ENCODE measurements at regions not wholly inside any gene's neighbourhood (a gene's known extent, or its start where the extent isn't known, plus 50 kb on each side); places are given as distances from the start of the nearest gene placed in this dataset.

DNA sequence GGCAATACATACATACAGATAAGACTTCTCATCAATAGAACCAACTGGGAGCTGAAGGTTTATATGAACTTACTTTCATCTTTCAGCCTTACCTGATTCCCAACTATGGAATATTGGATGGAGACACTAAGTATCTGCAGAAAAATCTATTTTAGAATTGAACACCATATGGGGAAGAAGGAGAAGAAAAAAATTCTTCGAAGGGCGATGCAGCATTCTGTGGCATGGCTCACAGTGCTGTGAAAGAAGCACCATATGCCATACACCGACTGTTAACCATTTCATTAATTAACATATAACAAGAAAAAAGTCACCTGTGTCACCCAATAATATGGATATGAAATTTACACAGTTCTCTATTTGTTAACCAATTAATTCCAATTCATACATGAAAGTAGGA is 1374.4 kb upstream of the MAP3K7 start:
- H3K9me3 ChIP-seq (ENCODE audit: insufficient read depth, low read length), result no peaks in the 10 kb centered on the region
- TF ChIP-seq, protein P1, sequence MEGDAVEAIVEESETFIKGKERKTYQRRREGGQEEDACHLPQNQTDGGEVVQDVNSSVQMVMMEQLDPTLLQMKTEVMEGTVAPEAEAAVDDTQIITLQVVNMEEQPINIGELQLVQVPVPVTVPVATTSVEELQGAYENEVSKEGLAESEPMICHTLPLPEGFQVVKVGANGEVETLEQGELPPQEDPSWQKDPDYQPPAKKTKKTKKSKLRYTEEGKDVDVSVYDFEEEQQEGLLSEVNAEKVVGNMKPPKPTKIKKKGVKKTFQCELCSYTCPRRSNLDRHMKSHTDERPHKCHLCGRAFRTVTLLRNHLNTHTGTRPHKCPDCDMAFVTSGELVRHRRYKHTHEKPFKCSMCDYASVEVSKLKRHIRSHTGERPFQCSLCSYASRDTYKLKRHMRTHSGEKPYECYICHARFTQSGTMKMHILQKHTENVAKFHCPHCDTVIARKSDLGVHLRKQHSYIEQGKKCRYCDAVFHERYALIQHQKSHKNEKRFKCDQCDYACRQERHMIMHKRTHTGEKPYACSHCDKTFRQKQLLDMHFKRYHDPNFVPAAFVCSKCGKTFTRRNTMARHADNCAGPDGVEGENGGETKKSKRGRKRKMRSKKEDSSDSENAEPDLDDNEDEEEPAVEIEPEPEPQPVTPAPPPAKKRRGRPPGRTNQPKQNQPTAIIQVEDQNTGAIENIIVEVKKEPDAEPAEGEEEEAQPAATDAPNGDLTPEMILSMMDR (IDR thresholded peaks at IDR 0.05; ENCODE audit: low read depth, low read length), result no peak
- TF ChIP-seq EZH2phosphoT487 (IDR thresholded peaks at IDR 0.05; ENCODE audit: low read depth), result no peak

DNA sequence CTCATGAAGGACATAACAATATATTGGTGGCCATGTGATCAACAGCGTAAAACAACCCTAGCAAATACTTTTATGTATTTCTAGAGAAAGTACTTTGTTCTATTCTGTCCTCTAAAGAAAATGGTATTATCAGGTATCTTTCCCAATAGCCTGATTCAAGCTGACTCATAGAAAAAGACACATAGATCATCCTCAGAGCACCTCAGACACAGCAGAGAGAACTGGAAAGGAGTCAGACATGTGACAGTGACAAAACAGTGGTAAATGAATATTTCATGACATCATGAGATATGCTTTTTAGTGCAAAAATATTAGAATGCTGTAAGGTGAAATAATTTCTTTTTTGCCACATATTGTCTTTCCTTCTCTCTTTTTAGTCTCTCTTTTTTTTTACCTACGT is 1355.0 kb upstream of the MAP3K7 start:
- H3K4me2 ChIP-seq (ENCODE audit: low read length), result no peak overlapping the region
- H2AFZ ChIP-seq (ENCODE audit: low read depth, low read length), result no peak overlapping the region
- no peaks in the 10 kb centered on the region for H3K36me3 ChIP-seq (replicated peaks; ENCODE audit: low read depth, low read length)
- H3K79me2 ChIP-seq (ENCODE audit: low read length), result no peaks in the 10 kb centered on the region
- no peak for TF ChIP-seq EZH2phosphoT487 (IDR thresholded peaks at IDR 0.05; ENCODE audit: low read depth)
- TF ChIP-seq, protein P1 (IDR thresholded peaks at IDR 0.05; ENCODE audit: low read depth, low read length), result no peak
- H4K20me1 ChIP-seq (ENCODE audit: insufficient read depth, low read length), result no peaks in the 10 kb centered on the region
- H3K9me3 ChIP-seq (ENCODE audit: insufficient read depth, low read length), result no peaks in the 10 kb centered on the region
- no peak overlapping the region for H3K9ac ChIP-seq (ENCODE audit: low read length)
- H3K4me3 ChIP-seq (ENCODE audit: low read length), result no peak overlapping the region
- H3K27me3 ChIP-seq (ENCODE audit: low read depth, low read length), result no peaks in the 10 kb centered on the region
- no peaks in the 10 kb centered on the region for H3K4me1 ChIP-seq (ENCODE audit: low read length)
- no peak overlapping the region for H3K27ac ChIP-seq (ENCODE audit: low read length)

More for the DNA sequence above, 1374.4 kb upstream of the MAP3K7 start:
- H3K4me3 ChIP-seq (ENCODE audit: low read length), result no peak overlapping the region
- no peaks in the 10 kb centered on the region for H3K79me2 ChIP-seq (ENCODE audit: low read length)
- H3K9ac ChIP-seq (ENCODE audit: low read length), result no peak overlapping the region
- H3K27me3 ChIP-seq (ENCODE audit: low read depth, low read length), result no peaks in the 10 kb centered on the region
- H2AFZ ChIP-seq (ENCODE audit: low read depth, low read length), result no peak overlapping the region
- no peak overlapping the region for H3K27ac ChIP-seq (ENCODE audit: low read length)
- H3K4me1 ChIP-seq (ENCODE audit: low read length), result no peaks in the 10 kb centered on the region
- no peak overlapping the region for H3K4me2 ChIP-seq (ENCODE audit: low read length)
- no peaks in the 10 kb centered on the region for H3K36me3 ChIP-seq (replicated peaks; ENCODE audit: low read depth, low read length)
- no peaks in the 10 kb centered on the region for H4K20me1 ChIP-seq (ENCODE audit: insufficient read depth, low read length)

DNA sequence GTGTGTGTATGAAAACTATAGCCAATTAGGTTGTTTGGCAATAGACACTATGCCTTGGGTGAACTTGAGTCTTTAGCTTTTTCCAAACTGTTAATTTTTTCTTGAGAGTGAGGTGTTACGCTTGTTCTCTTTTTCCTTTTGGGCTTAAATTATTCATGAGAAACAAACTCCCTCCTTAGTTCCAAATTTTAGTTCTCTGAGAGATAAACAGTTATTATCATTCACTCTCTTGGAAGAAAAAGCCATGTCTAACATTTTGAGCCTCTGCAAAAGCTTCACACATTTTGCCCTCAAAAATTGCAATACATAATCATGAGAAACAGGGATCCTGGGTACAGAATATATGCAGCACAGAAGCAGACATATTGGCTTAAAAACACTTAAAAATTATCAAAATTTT is 1353.9 kb upstream of the MAP3K7 start:
- Histone ChIP-seq H3K9ac (ENCODE audit: low read length) (no peak overlapping the region), H3K4me1 (ENCODE audit: low read length) (no peaks in the 10 kb centered on the region), H4K20me1 (ENCODE audit: insufficient read depth, low read length) (no peaks in the 10 kb centered on the region), H3K79me2 (ENCODE audit: low read length) (no peaks in the 10 kb centered on the region), H3K27ac (ENCODE audit: low read length) (no peak overlapping the region), H3K27me3 (ENCODE audit: low read depth, low read length) (no peaks in the 10 kb centered on the region), H3K4me3 (ENCODE audit: low read length) (no peak overlapping the region), H3K4me2 (ENCODE audit: low read length) (no peak overlapping the region), H3K9me3 (ENCODE audit: insufficient read depth, low read length) (no peaks in the 10 kb centered on the region), H3K36me3 (replicated peaks; ENCODE audit: low read depth, low read length) (no peaks in the 10 kb centered on the region), H2AFZ (ENCODE audit: low read depth, low read length) (no peak overlapping the region)
- TF ChIP-seq EZH2phosphoT487 (IDR thresholded peaks at IDR 0.05; ENCODE audit: low read depth), result no peak
- TF ChIP-seq, protein P1 (IDR thresholded peaks at IDR 0.05; ENCODE audit: low read depth, low read length), result no peak

DNA sequence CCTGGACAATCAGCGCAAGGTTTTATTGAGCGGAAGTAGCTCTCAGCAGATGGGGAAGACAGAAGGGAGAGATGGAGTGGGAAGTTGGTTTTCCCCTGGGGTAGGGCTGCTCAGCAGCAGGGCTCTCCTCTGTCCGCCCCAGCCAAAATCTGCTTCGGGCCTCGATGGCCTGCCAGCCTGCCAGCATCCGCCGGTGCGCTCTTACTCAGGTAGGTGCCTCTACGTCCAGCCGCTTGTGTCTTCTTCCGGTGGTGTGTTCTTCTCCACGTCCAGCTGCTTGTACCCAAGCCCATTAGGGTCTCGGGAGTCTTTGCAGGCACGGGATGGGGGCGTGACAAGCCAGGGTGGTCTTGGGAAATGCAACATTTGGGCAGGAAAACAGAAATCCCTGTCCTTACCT is 1340.0 kb upstream of the MAP3K7 start:
- no peak overlapping the region for H3K4me3 ChIP-seq (ENCODE audit: low read length)
- H3K9me3 ChIP-seq (ENCODE audit: insufficient read depth, low read length), result no peaks in the 10 kb centered on the region
- H3K27me3 ChIP-seq (ENCODE audit: low read depth, low read length), result no peaks in the 10 kb centered on the region
- no peaks in the 10 kb centered on the region for H3K4me1 ChIP-seq (ENCODE audit: low read length)
- H3K79me2 ChIP-seq (ENCODE audit: low read length), result no peaks in the 10 kb centered on the region
- no peaks in the 10 kb centered on the region for H3K36me3 ChIP-seq (replicated peaks; ENCODE audit: low read depth, low read length)
- TF ChIP-seq, protein P1 (IDR thresholded peaks at IDR 0.05; ENCODE audit: low read depth, low read length), result no peak
- TF ChIP-seq EZH2phosphoT487 (IDR thresholded peaks at IDR 0.05; ENCODE audit: low read depth), result no peak
- H3K4me2 ChIP-seq (ENCODE audit: low read length), result no peak overlapping the region
- no peak overlapping the region for H2AFZ ChIP-seq (ENCODE audit: low read depth, low read length)
- H3K27ac ChIP-seq (ENCODE audit: low read length), result no peak overlapping the region
- H3K9ac ChIP-seq (ENCODE audit: low read length), result no peak overlapping the region
- H4K20me1 ChIP-seq (ENCODE audit: insufficient read depth, low read length), result no peaks in the 10 kb centered on the region

Data from OCI-LY3 (cell line).